Upper lobe of right lung (tissue), 1 donor: ENCODE measurements at regions not wholly inside any gene's neighbourhood (a gene's known extent, or its start where the extent isn't known, plus 50 kb on each side); places are given as distances from the start of the nearest gene placed in this dataset.

ENCODE experiments used
- ATAC-seq: fragments of 200-7000 bp; cut with Tn5 transposase; one replicate; pipeline ENCODE4 v1.9.1; 2020; ENCODE audit warnings: mild to moderate bottlenecking, moderate library complexity
- DNase-seq: peaks from one replicate; pipeline ENCODE4 v3.0.0-alpha.2; 2020
- H3K27ac ChIP-seq: fragments of 200-600 bp; one replicate; pipeline ENCODE4 v1.8.0; 2022
- H3K27me3 ChIP-seq: fragments of 200-600 bp; one replicate; pipeline ENCODE4 v1.8.0; 2022; ENCODE audit warnings: mild to moderate bottlenecking
- H3K36me3 ChIP-seq: fragments of 200-600 bp; one replicate; pipeline ENCODE4 v1.8.0; 2022
- H3K4me1 ChIP-seq: fragments of 200-600 bp; one replicate; pipeline ENCODE4 v1.8.0; 2022
- H3K4me3 ChIP-seq: fragments of 200-600 bp; one replicate; pipeline ENCODE4 v1.8.0; 2022; ENCODE audit warnings: mild to moderate bottlenecking
- H3K9me3 ChIP-seq: fragments of 200-600 bp; one replicate; pipeline ENCODE4 v1.8.0; 2022
- CTCF ChIP-seq: fragments of 200-600 bp; IDR thresholded peaks from one replicate; pipeline ENCODE4 v1.8.0; 2022; ENCODE audit warnings: antibody characterized with exemption
- intact Hi-C: fragments of 100-400 bp; cut with DNase I; formaldehyde crosslinking; loops from one replicate; pipeline ENCODE4 v1.11.0; 2022
- donor health status: DM: no; HTN: yes; CAD: no; lungs with severe emphysema.

- TF ChIP-seq CTCF: no peak
- H3K27me3 ChIP-seq: no peaks in the 10 kb centered on the region
- H3K36me3 ChIP-seq: no peaks in the 10 kb centered on the region
- DNase-seq (no peak), ATAC-seq (no peak)
- no peak overlapping the region for H3K27ac ChIP-seq
- intact Hi-C loops: no loop called here
- H3K9me3 ChIP-seq: no peaks in the 10 kb centered on the region
- H3K4me3 ChIP-seq: no peak overlapping the region
- H3K4me1 ChIP-seq: no peaks in the 10 kb centered on the region
Measured at GRCh38 chr1:91584309-91584708, 83.7 kb downstream of the CDC7 start.

- Histone ChIP-seq H3K9me3 (no peaks in the 10 kb centered on the region), H3K27ac (peak overlapping the region; percentile 8), H3K4me1 (no peaks in the 10 kb centered on the region), H3K4me3 (no peak overlapping the region), H3K27me3 (no peaks in the 10 kb centered on the region), H3K36me3 (no peaks in the 10 kb centered on the region)
- intact Hi-C loops: no loop called here
- ATAC-seq (peak; percentile 79), DNase-seq (no peak)
- no peak for TF ChIP-seq CTCF
Measured at GRCh38 chr1:91584878-91585277, 84.2 kb downstream of the CDC7 start.

GRCh38 chr1:91585502-91585901 lies 84.9 kb downstream of the CDC7 start:
- TF ChIP-seq CTCF: no peak
- intact Hi-C loops: no loop called here
- no peaks in the 10 kb centered on the region for H3K9me3 ChIP-seq
- no peak for ATAC-seq
- no peak overlapping the region for H3K4me3 ChIP-seq
- no peaks in the 10 kb centered on the region for H3K27me3 ChIP-seq
- no peak for DNase-seq
- no peaks in the 10 kb centered on the region for H3K4me1 ChIP-seq
- no peak overlapping the region for H3K27ac ChIP-seq
- H3K36me3 ChIP-seq: no peaks in the 10 kb centered on the region

- Histone ChIP-seq H3K4me1 (no peaks in the 10 kb centered on the region), H3K27ac (no peak overlapping the region), H3K4me3 (no peak overlapping the region), H3K27me3 (no peaks in the 10 kb centered on the region), H3K36me3 (no peaks in the 10 kb centered on the region), H3K9me3 (no peaks in the 10 kb centered on the region)
- no peak for TF ChIP-seq CTCF
- DNase-seq (no peak), ATAC-seq (no peak)
- intact Hi-C loops: no loop called here
Measured at GRCh38 chr1:91585982-91586381, 85.3 kb downstream of the CDC7 start.

GRCh38 chr1:91589437-91589836 lies 88.8 kb downstream of the CDC7 start:
- H3K9me3 ChIP-seq: no peaks in the 10 kb centered on the region
- ATAC-seq (no peak), DNase-seq (no peak)
- H3K36me3 ChIP-seq: no peaks in the 10 kb centered on the region
- intact Hi-C loops: no loop called here
- no peak overlapping the region for H3K27ac ChIP-seq
- no peak for TF ChIP-seq CTCF
- H3K4me1 ChIP-seq: no peaks in the 10 kb centered on the region
- no peak overlapping the region for H3K4me3 ChIP-seq
- H3K27me3 ChIP-seq: no peaks in the 10 kb centered on the region

GRCh38 chr1:91591175-91591974 lies 90.7 kb downstream of the CDC7 start:
- intact Hi-C loops: no loop called here
- no peak overlapping the region for H3K4me3 ChIP-seq
- no peak for DNase-seq
- TF ChIP-seq CTCF: no peak
- no peak overlapping the region for H3K27ac ChIP-seq
- no peaks in the 10 kb centered on the region for H3K36me3 ChIP-seq
- no peaks in the 10 kb centered on the region for H3K27me3 ChIP-seq
- no peak for ATAC-seq
- no peaks in the 10 kb centered on the region for H3K9me3 ChIP-seq
- H3K4me1 ChIP-seq: no peaks in the 10 kb centered on the region
